Neural progenitor cell (in vitro differentiated cells): ENCODE measurements at regions not wholly inside any gene's neighbourhood (a gene's known extent, or its start where the extent isn't known, plus 50 kb on each side); places are given as distances from the start of the nearest gene placed in this dataset.

Source experiments
- CTCF ChIP-seq: fragments of 200-600 bp; sonication (generic); IDR thresholded peaks from 2 replicates; pipeline ENCODE4 v1.5.1; 2017; ENCODE audit warnings: antibody characterized with exemption, mild to moderate bottlenecking
- EZH2phosphoT487 ChIP-seq: fragments of 200-600 bp; sonication (generic); IDR thresholded peaks from 2 replicates; pipeline ENCODE4 v1.6.1; 2017; ENCODE audit warnings: antibody characterized with exemption

DNA sequence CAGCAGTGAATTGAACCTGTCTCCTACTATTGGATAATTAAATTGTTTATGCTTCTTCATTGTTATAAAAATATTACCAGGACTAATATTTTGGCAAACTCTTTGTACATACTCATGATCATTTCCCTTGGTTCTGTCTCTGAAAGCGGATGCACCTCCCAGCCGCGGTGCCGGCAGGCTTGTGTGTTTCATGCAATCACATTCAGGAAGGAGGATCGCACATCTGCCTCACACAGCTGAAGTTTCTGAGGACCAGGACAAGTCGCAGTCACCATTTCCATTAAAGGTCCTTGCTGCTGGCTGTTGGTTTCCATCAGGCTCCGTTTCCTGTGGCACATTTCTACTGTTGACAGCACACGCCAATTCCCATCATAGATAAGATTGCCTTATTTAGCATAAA, 117.8 kb upstream of the SHH start:
- TF ChIP-seq CTCF (no peak), EZH2phosphoT487 (no peak)
